ENCODE measurements at regions not wholly inside any gene's neighbourhood (a gene's known extent, or its start where the extent isn't known, plus 50 kb on each side); places are given as distances from the start of the nearest gene placed in this dataset.

DNA sequence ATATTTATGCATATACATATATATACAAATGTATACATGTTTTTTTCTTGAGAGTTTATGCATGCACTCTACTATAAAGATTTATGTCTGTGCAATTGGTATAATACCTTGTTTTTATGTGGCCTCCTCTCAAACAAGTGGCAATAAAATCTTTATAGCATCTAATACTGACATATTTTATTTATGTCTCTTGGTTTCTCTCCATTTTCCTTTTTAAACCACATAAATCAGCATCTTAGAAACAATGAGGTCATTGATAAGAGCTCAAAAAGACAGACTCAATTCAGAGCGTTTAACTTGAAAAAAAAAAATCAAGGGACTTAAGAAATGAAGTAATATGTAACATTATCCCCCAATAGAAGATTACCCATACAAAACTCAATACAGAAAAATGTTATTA, 1442.2 kb upstream of the ALCAM start:
- TF ChIP-seq, protein P1, sequence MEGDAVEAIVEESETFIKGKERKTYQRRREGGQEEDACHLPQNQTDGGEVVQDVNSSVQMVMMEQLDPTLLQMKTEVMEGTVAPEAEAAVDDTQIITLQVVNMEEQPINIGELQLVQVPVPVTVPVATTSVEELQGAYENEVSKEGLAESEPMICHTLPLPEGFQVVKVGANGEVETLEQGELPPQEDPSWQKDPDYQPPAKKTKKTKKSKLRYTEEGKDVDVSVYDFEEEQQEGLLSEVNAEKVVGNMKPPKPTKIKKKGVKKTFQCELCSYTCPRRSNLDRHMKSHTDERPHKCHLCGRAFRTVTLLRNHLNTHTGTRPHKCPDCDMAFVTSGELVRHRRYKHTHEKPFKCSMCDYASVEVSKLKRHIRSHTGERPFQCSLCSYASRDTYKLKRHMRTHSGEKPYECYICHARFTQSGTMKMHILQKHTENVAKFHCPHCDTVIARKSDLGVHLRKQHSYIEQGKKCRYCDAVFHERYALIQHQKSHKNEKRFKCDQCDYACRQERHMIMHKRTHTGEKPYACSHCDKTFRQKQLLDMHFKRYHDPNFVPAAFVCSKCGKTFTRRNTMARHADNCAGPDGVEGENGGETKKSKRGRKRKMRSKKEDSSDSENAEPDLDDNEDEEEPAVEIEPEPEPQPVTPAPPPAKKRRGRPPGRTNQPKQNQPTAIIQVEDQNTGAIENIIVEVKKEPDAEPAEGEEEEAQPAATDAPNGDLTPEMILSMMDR (IDR thresholded peaks at IDR 0.05): no peak
- TF ChIP-seq POLR2A (IDR thresholded peaks at IDR 0.05): no peak
